Ovary (tissue), 7 donors: ENCODE measurements at regions not wholly inside any gene's neighbourhood (a gene's known extent, or its start where the extent isn't known, plus 50 kb on each side); places are given as distances from the start of the nearest gene placed in this dataset.
"Not testable (repeated sequence)": the region's sequence is repeated elsewhere in the genome, so short reads cannot be mapped to it uniquely, and the experiment has no call there.

ENCODE experiments used
- DNase-seq, 5 donors: peaks; one replicate each; pipeline ENCODE4 v3.0.0-alpha.2; 2019 to 2020
- H3K27ac ChIP-seq, 2 donors: fragments of 200-600 bp; one replicate each; pipeline versions ENCODE4 v1.5.1 to v1.8.0; 2019 to 2022
- H3K27me3 ChIP-seq: fragments of 200-600 bp; one replicate; pipeline ENCODE4 v1.8.0; 2022
- H3K36me3 ChIP-seq: fragments of 200-600 bp; sonication (generic); one replicate; pipeline ENCODE4 v1.5.1; 2019
- H3K4me1 ChIP-seq: one replicate; pipeline ENCODE4 v1.8.1; 2013; ENCODE audit warnings: mild to moderate bottlenecking, moderate library complexity; ENCODE audit not compliant: insufficient read depth
- H3K4me3 ChIP-seq: fragments of 200-600 bp; sonication (generic); one replicate; pipeline ENCODE4 v1.5.1; 2017
- H3K9me3 ChIP-seq, 2 donors: fragments of 200-600 bp in 1 of 2; sonication (generic) in 1 of 2; one replicate each; pipeline versions ENCODE4 v1.5.1 to v1.8.1; 2013 to 2019; ENCODE audit warnings: mild to moderate bottlenecking in 1 of 2, moderate library complexity in 1 of 2
- EP300 ChIP-seq: sonication (generic); formaldehyde crosslinking; IDR thresholded peaks from one replicate; pipeline ENCODE4 v1.6.1; 2017; ENCODE audit warnings: antibody characterized with exemption
- POLR2A ChIP-seq: fragments of 450-650 bp; IDR thresholded peaks from one replicate; pipeline ENCODE4 v1.6.1; 2017; ENCODE audit warnings: antibody characterized with exemption, mild to moderate bottlenecking, moderate library complexity
- WGBS, 3 donors: extraction: QIAGEN DNeasy Blood & Tissue Kit in 1 of 3; methylation state at CpG; one replicate each; pipeline versions ENCODE4 v1.1.5 to v1.1.7; 2013 to 2017; 5-methylcytosine and 5-hydroxymethylcytosine counted together
- intact Hi-C, 4 donors: fragments of 100-400 bp; cut with DNase I; formaldehyde crosslinking; loops; one replicate each; pipeline versions ENCODE4 v1.11.0 to v1.15.1; 2022 to 2023
- TF ChIP-seq, protein P1 (sequence below), 3 donors: fragments of 450-650 bp in 2 of 3; fragments of 200-600 bp in 1 of 3; IDR thresholded peaks; one replicate each; pipeline versions ENCODE4 v1.5.1 to v1.8.0; 2016 to 2022; ENCODE audit warnings: antibody characterized with exemption in 3 of 3, mild to moderate bottlenecking in 1 of 3
- donor health status: DM: no; HTN: no; CAD: no; lungs with moderate emphysema.
- donor health status: DM: no; HTN: no; CAD: no.
- donor health status: Bipolar disorder and iron deficiency.
- donor health status: DM: no; HTN: no; CAD: no.
- donor health status: DM: yes; HTN: yes; CAD: no.

DNA sequence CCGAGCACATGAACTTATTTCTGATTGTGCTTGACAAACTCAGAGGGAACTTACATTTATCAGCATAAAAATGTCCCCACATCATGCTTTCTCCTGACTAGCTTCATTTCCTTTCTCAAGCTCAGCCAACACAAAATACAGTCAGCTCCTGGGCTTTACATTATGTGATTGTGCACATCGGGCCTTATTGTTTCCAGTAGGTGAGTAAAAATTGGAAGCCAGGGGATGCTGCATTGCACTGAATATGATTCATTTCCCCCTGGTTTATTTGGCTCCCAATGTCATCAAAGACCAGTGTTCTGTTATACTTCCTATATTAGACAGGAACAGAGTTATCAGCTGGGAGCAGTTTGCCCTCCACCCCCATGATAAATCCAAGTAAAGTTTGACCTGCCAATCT lies 521.8 kb downstream of the RMST start:
- intact Hi-C loops = no loop called here
- Histone ChIP-seq H3K27me3 (no peaks in the 10 kb centered on the region), H3K36me3 (no peaks in the 10 kb centered on the region), H3K4me1 (no peaks in the 10 kb centered on the region), H3K4me3 (no peak overlapping the region), H3K27ac (no peak overlapping the region), H3K9me3 (no peaks in the 10 kb centered on the region)
- DNase-seq = no peak
- WGBS, 3 donors = 68 to 77% (median 71%) methylated on average over 2 of the region's 2 CpGs
- TF ChIP-seq, protein P1, sequence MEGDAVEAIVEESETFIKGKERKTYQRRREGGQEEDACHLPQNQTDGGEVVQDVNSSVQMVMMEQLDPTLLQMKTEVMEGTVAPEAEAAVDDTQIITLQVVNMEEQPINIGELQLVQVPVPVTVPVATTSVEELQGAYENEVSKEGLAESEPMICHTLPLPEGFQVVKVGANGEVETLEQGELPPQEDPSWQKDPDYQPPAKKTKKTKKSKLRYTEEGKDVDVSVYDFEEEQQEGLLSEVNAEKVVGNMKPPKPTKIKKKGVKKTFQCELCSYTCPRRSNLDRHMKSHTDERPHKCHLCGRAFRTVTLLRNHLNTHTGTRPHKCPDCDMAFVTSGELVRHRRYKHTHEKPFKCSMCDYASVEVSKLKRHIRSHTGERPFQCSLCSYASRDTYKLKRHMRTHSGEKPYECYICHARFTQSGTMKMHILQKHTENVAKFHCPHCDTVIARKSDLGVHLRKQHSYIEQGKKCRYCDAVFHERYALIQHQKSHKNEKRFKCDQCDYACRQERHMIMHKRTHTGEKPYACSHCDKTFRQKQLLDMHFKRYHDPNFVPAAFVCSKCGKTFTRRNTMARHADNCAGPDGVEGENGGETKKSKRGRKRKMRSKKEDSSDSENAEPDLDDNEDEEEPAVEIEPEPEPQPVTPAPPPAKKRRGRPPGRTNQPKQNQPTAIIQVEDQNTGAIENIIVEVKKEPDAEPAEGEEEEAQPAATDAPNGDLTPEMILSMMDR (IDR thresholded peaks at IDR 0.05) = no peak
- TF ChIP-seq POLR2A = no peak

DNA sequence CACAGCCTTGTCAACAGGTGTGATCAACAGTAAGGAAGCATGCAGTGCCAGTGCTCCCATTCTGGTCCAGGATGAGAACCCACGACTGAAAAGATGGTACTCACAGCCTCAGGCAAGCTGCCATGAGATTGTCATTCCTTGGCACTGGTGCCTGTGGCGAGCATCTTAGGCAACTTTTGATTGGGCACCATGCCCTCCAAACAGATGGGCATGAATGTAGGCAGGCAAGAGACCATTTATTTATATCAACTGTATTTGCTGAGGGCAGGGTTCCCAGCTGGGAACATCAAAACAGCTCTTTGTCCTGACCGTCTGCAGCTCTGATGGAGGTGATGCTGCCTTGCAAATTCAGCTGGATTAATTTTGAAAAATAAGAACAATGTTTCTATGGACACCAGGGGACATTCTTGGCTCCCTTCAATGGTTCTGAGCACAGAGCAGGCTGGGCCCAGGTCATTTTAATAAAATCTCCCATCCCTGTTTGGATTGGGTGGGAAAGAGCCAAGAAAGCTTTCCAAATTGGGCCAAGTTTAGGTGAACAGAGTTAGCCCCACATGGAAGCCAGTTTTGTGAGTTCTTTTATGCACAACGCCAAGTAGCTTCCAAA lies 522.5 kb downstream of the RMST start:
- Histone ChIP-seq H3K36me3 (no peaks in the 10 kb centered on the region), H3K27ac (no peak overlapping the region), H3K27me3 (no peaks in the 10 kb centered on the region), H3K4me1 (no peaks in the 10 kb centered on the region), H3K4me3 (no peak overlapping the region), H3K9me3 (no peaks in the 10 kb centered on the region)
- 62 to 73% (median 64%) methylated on average over 4 of the region's 4 CpGs for WGBS, 3 donors
- intact Hi-C loops = no loop called here
- TF ChIP-seq EP300 (no peak), POLR2A (no peak)
- TF ChIP-seq, protein P1 (IDR thresholded peaks at IDR 0.05) = no peak
- DNase-seq = no peak

DNA sequence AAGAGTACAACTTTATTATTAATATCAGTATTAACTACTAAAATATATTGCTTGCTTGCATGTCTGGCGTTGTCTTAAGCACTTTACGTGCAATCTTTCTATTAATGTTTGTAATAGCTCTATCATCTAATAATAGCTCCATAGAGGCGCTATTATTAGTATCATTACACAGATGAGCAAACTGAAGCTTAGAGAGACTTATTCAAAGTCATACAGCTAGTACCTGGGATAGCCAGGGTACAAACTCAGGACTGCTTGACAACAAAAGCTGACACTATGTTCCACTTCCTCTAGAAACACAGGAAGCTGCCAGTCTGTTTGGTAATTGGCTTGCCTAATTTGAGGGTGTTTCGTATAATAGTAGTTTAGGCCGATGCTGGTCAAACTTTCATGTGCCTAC lies 523.2 kb downstream of the RMST start:
- H3K4me3 ChIP-seq = no peak overlapping the region
- H3K4me1 ChIP-seq = no peaks in the 10 kb centered on the region
- no peaks in the 10 kb centered on the region for H3K9me3 ChIP-seq
- 89 to 93% (median 91%) methylated on average over 5 of the region's 5 CpGs for WGBS, 3 donors
- no peak for DNase-seq
- no peaks in the 10 kb centered on the region for H3K27me3 ChIP-seq
- H3K27ac ChIP-seq = no peak overlapping the region
- H3K36me3 ChIP-seq = no peaks in the 10 kb centered on the region
- intact Hi-C loops = no loop called here
- no peak for TF ChIP-seq EP300

DNA sequence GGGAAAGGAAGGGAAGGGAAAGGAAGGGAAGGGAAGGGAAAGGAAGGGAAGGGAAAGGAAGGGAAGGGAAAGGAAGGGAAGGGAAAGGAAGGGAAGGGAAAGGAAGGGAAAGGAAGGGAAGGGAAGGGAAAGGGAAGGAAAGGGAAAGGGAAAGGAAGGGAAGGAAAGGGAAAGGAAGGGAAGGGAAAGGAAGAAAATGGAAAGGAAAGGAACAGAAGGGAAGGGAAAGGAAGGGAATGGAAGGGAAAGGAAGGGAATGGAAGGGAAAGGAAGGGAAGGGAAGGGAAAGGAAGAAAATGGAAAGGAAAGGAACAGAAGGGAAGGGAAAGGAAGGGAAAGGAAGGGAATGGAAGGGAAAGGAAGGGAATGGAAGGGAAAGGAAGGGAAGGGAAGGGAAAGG lies 526.0 kb downstream of the RMST start:
- H3K4me1 ChIP-seq, H3K4me3 ChIP-seq, H3K9me3 ChIP-seq, DNase-seq, H3K27ac ChIP-seq, H3K27me3 ChIP-seq, H3K36me3 ChIP-seq, intact Hi-C loops: not testable (repeated sequence)

- no peak for TF ChIP-seq POLR2A
- TF ChIP-seq, protein P1 (IDR thresholded peaks at IDR 0.05) = no peak
- TF ChIP-seq EP300 = no peak
- DNase-seq = no peak
- no peaks in the 10 kb centered on the region for H3K4me1 ChIP-seq
- H3K27ac ChIP-seq = no peak overlapping the region
- no peak overlapping the region for H3K4me3 ChIP-seq
- H3K9me3 ChIP-seq = no peaks in the 10 kb centered on the region
- no peaks in the 10 kb centered on the region for H3K36me3 ChIP-seq
- intact Hi-C loops = no loop called here
- H3K27me3 ChIP-seq = no peaks in the 10 kb centered on the region
These were observed 525.9 kb upstream of the TMPO start for GRCh38 chr12:97989366-97989940.
